HEK293 (cell line): ENCODE measurements at regions not wholly inside any gene's neighbourhood (a gene's known extent, or its start where the extent isn't known, plus 50 kb on each side); places are given as distances from the start of the nearest gene placed in this dataset.

ENCODE experiments used
- CTCF ChIA-PET: fragments of 350-600 bp; formaldehyde crosslinking; extraction: SDS; loops from one replicate; lab custom pipeline; 2021; ENCODE audit warnings: antibody characterized with exemption; lab: Yijun Ruan, JAX
- POLR2A ChIA-PET: fragments of 300-600 bp; formaldehyde crosslinking; extraction: SDS; loops from one replicate; lab custom pipeline; 2020; ENCODE audit warnings: antibody characterized with exemption, inconsistent platforms; lab: Yijun Ruan, JAX
- H3K27ac ChIP-seq: fragments of 200-500 bp; sonication (Bioruptor generic); 2 replicates; pipeline ENCODE4 v1.5.1; 2014; ENCODE audit warnings: low read depth, low read length, control low read depth, inconsistent platforms; ENCODE audit errors: extremely low read depth
- H3K36me3 ChIP-seq, 2 experiments: fragments of 200-500 bp in 1 of 2; sonication (Bioruptor generic) in 1 of 2; 1 replicate in 1 of 2; 2 replicates in 1 of 2; pipeline ENCODE4 v1.5.1; 2014 to 2017; ENCODE audit warnings: inconsistent platforms in 2 of 2, low read length in 2 of 2; ENCODE audit not compliant: control insufficient read depth in 2 of 2, insufficient read depth in 1 of 2
- H3K4me1 ChIP-seq: fragments of 200-500 bp; sonication (Bioruptor generic); 2 replicates; pipeline ENCODE4 v1.5.1; 2014; ENCODE audit warnings: mild to moderate bottlenecking, low read length, inconsistent platforms; ENCODE audit not compliant: control insufficient read depth, insufficient read depth
- H3K4me3 ChIP-seq: 2 replicates; pipeline ENCODE4 v1.5.1; 2011; ENCODE audit warnings: low read depth, mild to moderate bottlenecking, control low read depth, low read length, moderate library complexity
- H3K9me3 ChIP-seq: fragments of 200-500 bp; sonication (Bioruptor generic); 2 replicates; pipeline ENCODE4 v1.5.1; 2014; ENCODE audit warnings: low read depth, low read length, inconsistent platforms; ENCODE audit not compliant: control insufficient read depth, insufficient read depth
- GFI1B ChIP-seq: fragments of 450-650 bp; formaldehyde crosslinking; IDR thresholded peaks from 2 replicates; pipeline ENCODE4 v1.5.1; 2016; ENCODE audit warnings: missing biosample characterization, missing genetic modification characterization
- HOXA7 ChIP-seq: sonication (generic); formaldehyde crosslinking; IDR thresholded peaks from 2 replicates; pipeline ENCODE4 v1.8.1; 2022; ENCODE audit warnings: missing genetic modification reagents, borderline replicate concordance
- INSM2 ChIP-seq: fragments of 450-650 bp; formaldehyde crosslinking; IDR thresholded peaks from 2 replicates; pipeline ENCODE4 v1.5.1; 2016; ENCODE audit warnings: missing biosample characterization, missing genetic modification characterization
- KLF16 ChIP-seq: fragments of 450-650 bp; formaldehyde crosslinking; IDR thresholded peaks from 2 replicates; pipeline ENCODE4 v1.5.1; 2017; ENCODE audit warnings: missing biosample characterization, missing genetic modification characterization
- SP7 ChIP-seq: fragments of 450-650 bp; formaldehyde crosslinking; IDR thresholded peaks from 2 replicates; pipeline ENCODE4 v1.5.1; 2016; ENCODE audit warnings: missing biosample characterization, missing genetic modification characterization
- ZBTB48 ChIP-seq: fragments of 450-650 bp; formaldehyde crosslinking; IDR thresholded peaks from 2 replicates; pipeline ENCODE4 v1.5.1; 2016; ENCODE audit warnings: missing biosample characterization, missing genetic modification characterization
- ZNF146 ChIP-seq: fragments of 450-650 bp; formaldehyde crosslinking; IDR thresholded peaks from 2 replicates; pipeline ENCODE4 v1.5.1; 2016; ENCODE audit warnings: missing biosample characterization, missing genetic modification characterization
- ZNF148 ChIP-seq: fragments of 450-650 bp; formaldehyde crosslinking; IDR thresholded peaks from 2 replicates; pipeline ENCODE4 v1.5.0; 2017; ENCODE audit warnings: missing biosample characterization, missing genetic modification characterization, borderline replicate concordance
- ZNF155 ChIP-seq: fragments of 450-650 bp; formaldehyde crosslinking; IDR thresholded peaks from 2 replicates; pipeline ENCODE4 v1.5.1; 2016; ENCODE audit warnings: missing biosample characterization, missing genetic modification characterization
- ZNF157 ChIP-seq: fragments of 450-650 bp; formaldehyde crosslinking; IDR thresholded peaks from 2 replicates; pipeline ENCODE4 v1.5.1; 2016; ENCODE audit warnings: missing biosample characterization, missing genetic modification characterization
- ZNF2 ChIP-seq: fragments of 450-650 bp; formaldehyde crosslinking; IDR thresholded peaks from 2 replicates; pipeline ENCODE4 v1.5.1; 2016; ENCODE audit warnings: missing biosample characterization, missing genetic modification characterization
- ZNF211 ChIP-seq: fragments of 450-650 bp; formaldehyde crosslinking; IDR thresholded peaks from 2 replicates; pipeline ENCODE4 v1.5.1; 2016; ENCODE audit warnings: low read depth, missing biosample characterization, missing genetic modification characterization
- ZNF23 ChIP-seq: fragments of 450-650 bp; formaldehyde crosslinking; IDR thresholded peaks from 2 replicates; pipeline ENCODE4 v1.5.1; 2016; ENCODE audit warnings: missing biosample characterization, missing genetic modification characterization, borderline replicate concordance
- ZNF239 ChIP-seq: fragments of 450-650 bp; formaldehyde crosslinking; IDR thresholded peaks from 2 replicates; pipeline ENCODE4 v1.5.1; 2016; ENCODE audit warnings: missing biosample characterization, missing genetic modification characterization
- ZNF24 ChIP-seq: fragments of 450-650 bp; formaldehyde crosslinking; IDR thresholded peaks from 2 replicates; pipeline ENCODE4 v1.5.1; 2016; ENCODE audit warnings: missing biosample characterization, missing genetic modification characterization
- ZNF280C ChIP-seq: fragments of 450-650 bp; formaldehyde crosslinking; IDR thresholded peaks from 2 replicates; pipeline ENCODE4 v1.5.1; 2016; ENCODE audit warnings: missing biosample characterization, missing genetic modification characterization
- ZNF391 ChIP-seq: fragments of 450-650 bp; formaldehyde crosslinking; IDR thresholded peaks from 2 replicates; pipeline ENCODE4 v1.5.1; 2016; ENCODE audit warnings: low read depth, missing biosample characterization, missing genetic modification characterization, borderline replicate concordance
- ZNF404 ChIP-seq: fragments of 450-650 bp; formaldehyde crosslinking; IDR thresholded peaks from 2 replicates; pipeline ENCODE4 v1.5.1; 2017; ENCODE audit warnings: missing biosample characterization, missing genetic modification characterization
- ZNF449 ChIP-seq: fragments of 450-650 bp; formaldehyde crosslinking; IDR thresholded peaks from 2 replicates; pipeline ENCODE4 v1.5.1; 2017; ENCODE audit warnings: missing biosample characterization, mild to moderate bottlenecking, missing genetic modification characterization, moderate library complexity
- ZNF473 ChIP-seq: fragments of 450-650 bp; formaldehyde crosslinking; IDR thresholded peaks from 2 replicates; pipeline ENCODE4 v1.5.1; 2017; ENCODE audit warnings: missing biosample characterization, missing genetic modification characterization
- ZNF560 ChIP-seq: fragments of 450-650 bp; formaldehyde crosslinking; IDR thresholded peaks from 2 replicates; pipeline ENCODE4 v1.5.1; 2017; ENCODE audit warnings: missing biosample characterization, missing genetic modification characterization, borderline replicate concordance
- ZNF776 ChIP-seq: fragments of 450-650 bp; formaldehyde crosslinking; IDR thresholded peaks from 2 replicates; pipeline ENCODE4 v1.5.0; 2017; ENCODE audit warnings: missing biosample characterization, missing genetic modification characterization, borderline replicate concordance
- ZNF785 ChIP-seq: fragments of 450-650 bp; formaldehyde crosslinking; IDR thresholded peaks from 2 replicates; pipeline ENCODE4 v1.5.1; 2016; ENCODE audit warnings: missing biosample characterization, missing genetic modification characterization
- ZNF830 ChIP-seq: fragments of 450-650 bp; IDR thresholded peaks from 2 replicates; pipeline ENCODE4 v1.5.0; 2018; ENCODE audit warnings: missing biosample characterization, missing genetic modification characterization, low read depth, mild to moderate bottlenecking, moderate library complexity
- ZSCAN23 ChIP-seq: fragments of 450-650 bp; formaldehyde crosslinking; IDR thresholded peaks from 2 replicates; pipeline ENCODE4 v1.5.1; 2016; ENCODE audit warnings: missing biosample characterization, missing genetic modification characterization

- Histone ChIP-seq H3K4me1 (no peaks in the 10 kb centered on the region), H3K4me3 (no peak overlapping the region), H3K27ac (no peak overlapping the region), H3K36me3 (no peaks in the 10 kb centered on the region), H3K9me3 (no peaks in the 10 kb centered on the region)
- no peak for TF ChIP-seq ZNF239
- no peak for TF ChIP-seq ZNF211 (tag by site-specific recombination)
- no peak for TF ChIP-seq ZBTB48 (tag by site-specific recombination)
- no peak for TF ChIP-seq ZNF2 (tag by site-specific recombination)
- no peak for TF ChIP-seq ZNF23 (tag by site-specific recombination)
- TF ChIP-seq ZNF785 (tag by site-specific recombination), result no peak
- no peak for TF ChIP-seq ZNF155
- no peak for TF ChIP-seq SP7
- TF ChIP-seq ZNF146 (tag by site-specific recombination), result no peak
- no peak for TF ChIP-seq INSM2 (tag by site-specific recombination)
- TF ChIP-seq ZSCAN23 (tag by site-specific recombination), result no peak
- TF ChIP-seq ZNF830 (tag by site-specific recombination), result no peak
- no peak for TF ChIP-seq HOXA7
- CTCF ChIA-PET, result no interaction called here
- POLR2A ChIA-PET, result no interaction called here
These were observed 2310.2 kb downstream of the LRRC4C start for GRCh38 chr11:39149214-39149613.

GRCh38 chr11:39145346-39145745, 2314.1 kb downstream of the LRRC4C start:
- POLR2A ChIA-PET, result no interaction called here
- no peaks in the 10 kb centered on the region for H3K4me1 ChIP-seq
- TF ChIP-seq GFI1B (tag by site-specific recombination) (no peak), ZNF24 (tag by site-specific recombination) (no peak), ZNF148 (tag by site-specific recombination) (no peak), ZNF157 (tag by site-specific recombination) (no peak), ZNF404 (tag by site-specific recombination) (no peak), ZNF776 (no peak), ZNF560 (tag by site-specific recombination) (no peak), ZNF449 (tag by site-specific recombination) (no peak), ZNF391 (tag by site-specific recombination) (no peak), ZNF280C (tag by site-specific recombination) (no peak), KLF16 (tag by site-specific recombination) (no peak), ZNF473 (tag by site-specific recombination) (no peak)
- H3K4me3 ChIP-seq, result no peak overlapping the region
- no peak overlapping the region for H3K27ac ChIP-seq
- CTCF ChIA-PET, result no interaction called here
- no peaks in the 10 kb centered on the region for H3K9me3 ChIP-seq
- H3K36me3 ChIP-seq, result no peaks in the 10 kb centered on the region
